Brain microvascular endothelial cell (primary cell): ENCODE measurements at regions not wholly inside any gene's neighbourhood (a gene's known extent, or its start where the extent isn't known, plus 50 kb on each side); places are given as distances from the start of the nearest gene placed in this dataset.
A peak's percentile ranks its signal among the peaks of the same experiment; 100 is the strongest.

ENCODE experiments used
- DNase-seq: peaks from one replicate; pipeline ENCODE4 v3.0.0-alpha.2; 2020
- H3K27ac ChIP-seq: fragments of 250-450 bp; sonication (Bioruptor Pico); 2 replicates; pipeline ENCODE4 v1.5.1; 2020; ENCODE audit warnings: mild to moderate bottlenecking, moderate library complexity
- H3K27me3 ChIP-seq: fragments of 250-450 bp; sonication (Bioruptor Pico); replicated peaks from 2 replicates; pipeline ENCODE4 v1.5.1; 2020; ENCODE audit warnings: mild to moderate bottlenecking
- H3K36me3 ChIP-seq: fragments of 250-450 bp; sonication (Bioruptor Pico); replicated peaks from 2 replicates; pipeline ENCODE4 v1.5.1; 2020; ENCODE audit warnings: mild to moderate bottlenecking
- H3K4me3 ChIP-seq: 2 replicates; pipeline ENCODE4 v1.5.1; 2011; ENCODE audit warnings: low read depth, mild to moderate bottlenecking, control low read depth, low read length, moderate library complexity
- in situ Hi-C: cut with HindIII; loops from 2 replicates; pipeline ENCODE4 v1.10.0; 2017; ENCODE audit warnings: low sequenced_read_pairs, low pct_ligation_motif_present
- TF ChIP-seq, protein P1 (sequence below): IDR thresholded peaks from 2 replicates; pipeline ENCODE4 v1.5.1; 2011; ENCODE audit warnings: low read depth, mild to moderate bottlenecking, moderate library complexity, low read length, control low read depth, inconsistent platforms; ENCODE audit errors: missing control alignments

DNA sequence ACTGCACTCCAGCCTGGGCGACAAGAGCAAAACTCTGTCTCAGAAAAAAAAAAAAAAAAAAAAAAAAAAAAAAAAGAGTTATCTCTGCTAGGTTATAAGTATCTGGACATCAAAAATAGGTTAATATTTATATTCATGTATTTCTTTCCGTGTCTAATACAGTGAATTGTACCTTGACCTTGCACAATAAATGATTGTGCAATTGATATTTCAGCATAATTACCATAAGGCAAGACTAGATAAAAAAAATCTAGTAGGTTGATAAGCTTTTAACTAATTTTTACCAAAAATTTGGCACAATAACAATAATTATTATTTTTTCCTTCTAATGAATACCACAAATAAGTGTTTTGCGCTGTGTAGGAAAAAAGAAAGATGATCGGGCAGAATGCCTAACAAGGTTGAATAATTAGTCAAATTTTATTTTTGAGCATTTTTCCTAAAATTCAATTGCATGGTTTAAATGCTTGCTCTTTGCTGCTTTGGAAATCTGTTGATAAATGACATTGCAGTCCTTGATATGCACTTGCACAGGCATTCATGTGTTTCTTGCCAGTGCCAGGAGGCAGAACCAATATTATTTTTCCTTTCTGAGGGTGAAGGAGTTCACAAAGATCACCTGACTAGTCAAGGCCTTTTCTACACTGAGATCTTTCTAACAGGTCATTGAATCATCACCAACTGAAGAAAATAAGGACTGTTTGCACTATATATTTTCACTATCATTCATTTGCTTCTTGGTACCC, 127.5 kb downstream of the ARRDC3 start:
- TF ChIP-seq, protein P1, sequence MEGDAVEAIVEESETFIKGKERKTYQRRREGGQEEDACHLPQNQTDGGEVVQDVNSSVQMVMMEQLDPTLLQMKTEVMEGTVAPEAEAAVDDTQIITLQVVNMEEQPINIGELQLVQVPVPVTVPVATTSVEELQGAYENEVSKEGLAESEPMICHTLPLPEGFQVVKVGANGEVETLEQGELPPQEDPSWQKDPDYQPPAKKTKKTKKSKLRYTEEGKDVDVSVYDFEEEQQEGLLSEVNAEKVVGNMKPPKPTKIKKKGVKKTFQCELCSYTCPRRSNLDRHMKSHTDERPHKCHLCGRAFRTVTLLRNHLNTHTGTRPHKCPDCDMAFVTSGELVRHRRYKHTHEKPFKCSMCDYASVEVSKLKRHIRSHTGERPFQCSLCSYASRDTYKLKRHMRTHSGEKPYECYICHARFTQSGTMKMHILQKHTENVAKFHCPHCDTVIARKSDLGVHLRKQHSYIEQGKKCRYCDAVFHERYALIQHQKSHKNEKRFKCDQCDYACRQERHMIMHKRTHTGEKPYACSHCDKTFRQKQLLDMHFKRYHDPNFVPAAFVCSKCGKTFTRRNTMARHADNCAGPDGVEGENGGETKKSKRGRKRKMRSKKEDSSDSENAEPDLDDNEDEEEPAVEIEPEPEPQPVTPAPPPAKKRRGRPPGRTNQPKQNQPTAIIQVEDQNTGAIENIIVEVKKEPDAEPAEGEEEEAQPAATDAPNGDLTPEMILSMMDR: no peak
- Histone ChIP-seq H3K4me3 (no peak overlapping the region), H3K36me3 (no peaks in the 10 kb centered on the region), H3K27ac (no peak overlapping the region), H3K27me3 (no peaks in the 10 kb centered on the region)
- no peak for DNase-seq
- in situ Hi-C loops: no loop called here

DNA sequence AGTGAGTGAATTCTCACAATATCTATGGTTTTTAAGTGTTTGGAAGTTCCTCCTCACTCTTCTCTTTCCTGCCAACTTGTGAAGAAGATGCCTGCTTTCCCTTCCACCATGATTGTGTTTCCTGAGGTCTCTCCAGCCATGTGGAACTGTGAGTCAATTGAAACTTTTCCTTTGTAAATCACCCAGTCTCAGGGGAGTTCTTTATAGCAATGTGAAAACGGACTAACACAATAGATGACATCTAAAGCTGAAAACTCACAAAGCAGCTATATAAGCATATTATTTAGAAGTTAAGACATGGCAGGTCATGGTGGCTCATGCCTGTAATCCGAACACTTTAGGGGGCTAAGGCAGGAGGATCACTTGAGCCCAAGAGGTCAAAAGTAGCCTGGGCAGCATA, 130.2 kb downstream of the ARRDC3 start:
- no peak overlapping the region for H3K4me3 ChIP-seq
- DNase-seq: no peak
- in situ Hi-C loops: no loop called here
- H3K36me3 ChIP-seq: no peaks in the 10 kb centered on the region
- no peak overlapping the region for H3K27ac ChIP-seq
- TF ChIP-seq, protein P1: no peak
- no peaks in the 10 kb centered on the region for H3K27me3 ChIP-seq

DNA sequence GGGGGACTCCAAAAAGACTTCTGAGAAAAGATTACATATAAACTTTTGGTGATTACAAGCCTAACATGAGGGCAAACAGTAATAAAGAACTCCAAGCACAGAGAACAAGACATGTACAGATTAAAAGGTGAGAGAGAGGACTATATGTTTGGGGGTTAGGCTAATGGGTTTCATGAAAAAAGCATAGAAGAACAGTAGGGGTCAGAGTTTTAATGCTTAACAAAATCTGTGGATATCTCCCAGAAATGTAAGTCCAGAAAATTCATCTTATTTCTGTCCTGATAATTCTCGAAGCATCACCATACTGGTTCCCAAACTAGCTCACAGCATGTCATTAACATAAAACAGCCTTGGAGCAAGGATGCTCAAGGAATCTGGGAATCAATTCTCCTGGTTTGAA, 137.2 kb downstream of the ARRDC3 start:
- Histone ChIP-seq H3K27me3 (no peaks in the 10 kb centered on the region), H3K27ac (no peak overlapping the region), H3K36me3 (no peaks in the 10 kb centered on the region), H3K4me3 (no peak overlapping the region)
- no peak for DNase-seq
- in situ Hi-C loops: no loop called here
- TF ChIP-seq, protein P1: no peak

DNA sequence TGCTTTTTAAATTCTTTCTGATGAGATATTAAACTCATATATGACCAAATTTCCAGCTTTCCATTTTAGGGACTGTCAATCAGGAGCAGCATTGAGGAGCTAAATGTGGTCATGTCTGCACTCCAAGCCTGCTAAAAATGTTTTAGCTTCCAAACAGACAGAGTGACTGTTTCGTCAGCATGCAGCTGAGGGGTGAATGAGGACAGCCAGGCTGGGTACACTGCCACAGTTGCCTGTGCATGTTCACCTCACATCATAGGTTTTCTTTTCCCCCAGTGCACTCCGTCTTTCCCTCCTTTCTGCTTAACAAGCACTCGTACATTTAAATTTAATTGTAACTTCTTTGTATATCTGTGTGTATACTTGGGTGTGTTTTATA, 138.1 kb downstream of the ARRDC3 start:
- DNase-seq: no peak
- Histone ChIP-seq H3K36me3 (no peaks in the 10 kb centered on the region), H3K4me3 (no peak overlapping the region), H3K27ac (no peak overlapping the region), H3K27me3 (no peaks in the 10 kb centered on the region)
- TF ChIP-seq, protein P1: no peak
- in situ Hi-C loops: no loop called here

DNA sequence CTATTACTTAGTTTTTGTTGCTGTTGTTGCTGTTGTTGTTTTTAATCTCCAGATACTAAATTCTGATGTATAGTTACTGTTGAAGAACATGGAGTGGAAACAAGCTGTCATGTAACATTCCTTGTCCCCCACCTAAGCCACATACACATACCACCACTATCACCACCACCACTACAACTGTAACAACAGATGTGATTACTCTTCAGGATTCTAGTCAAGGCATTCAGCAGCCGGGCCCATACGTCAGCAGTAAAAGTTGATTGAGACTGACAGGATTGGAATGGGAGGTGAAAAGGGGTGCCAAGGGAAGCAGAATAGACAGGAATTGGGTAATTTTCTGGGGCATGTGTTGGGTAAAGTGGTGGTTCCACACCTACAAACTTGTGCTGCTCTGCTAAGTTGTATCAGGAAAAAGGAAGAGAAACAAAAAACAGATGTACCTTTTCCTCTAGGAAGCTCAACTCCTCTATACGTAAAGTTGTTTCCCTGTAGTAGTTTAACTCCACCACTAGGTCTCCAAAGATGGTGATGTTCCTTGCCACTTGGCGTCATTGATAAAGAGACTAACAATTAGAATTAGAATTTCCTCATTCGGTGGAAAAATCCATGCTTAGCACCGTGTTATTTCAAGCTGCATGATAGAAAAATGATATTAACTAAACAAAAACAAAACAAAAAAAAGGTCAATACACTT, 138.6 kb downstream of the ARRDC3 start:
- Histone ChIP-seq H3K4me3 (no peak overlapping the region), H3K27ac (no peak overlapping the region), H3K27me3 (no peaks in the 10 kb centered on the region), H3K36me3 (no peaks in the 10 kb centered on the region)
- TF ChIP-seq, protein P1: peak; percentile 6
- in situ Hi-C loops: no loop called here
- no peak for DNase-seq
